Spleen (tissue), 11 donors: ENCODE measurements at regions not wholly inside any gene's neighbourhood (a gene's known extent, or its start where the extent isn't known, plus 50 kb on each side); places are given as distances from the start of the nearest gene placed in this dataset.

ENCODE experiments used
- DNase-seq: peaks from one replicate; pipeline ENCODE4 v3.0.0-alpha.2; 2020
- H3K27ac ChIP-seq, 8 donors: fragments of 200-600 bp; sonication (generic) in 7 of 8; 1 replicate in 4 of 8; 2 replicates in 4 of 8; pipeline versions ENCODE4 v1.5.0 to v1.8.0; 2016 to 2021; ENCODE audit warnings: inconsistent platforms in 4 of 8, mild to moderate bottlenecking in 4 of 8, moderate library complexity in 1 of 8
- H3K27me3 ChIP-seq, 7 donors: fragments of 200-600 bp; sonication (generic) in 6 of 7; replicated peaks in 1 of 7; 1 replicate in 4 of 7; 2 replicates in 3 of 7; pipeline versions ENCODE4 v1.5.0 to v1.8.0; 2016 to 2021; ENCODE audit warnings: inconsistent platforms in 3 of 7, mild to moderate bottlenecking in 1 of 7
- H3K36me3 ChIP-seq, 6 donors: fragments of 200-600 bp; sonication (generic) in 5 of 6; 1 replicate in 4 of 6; 2 replicates in 2 of 6; pipeline versions ENCODE4 v1.5.0 to v1.8.0; 2016 to 2021; ENCODE audit warnings: inconsistent platforms in 2 of 6
- H3K4me1 ChIP-seq, 6 donors: fragments of 200-600 bp; sonication (generic) in 5 of 6; 1 replicate in 3 of 6; 2 replicates in 3 of 6; pipeline versions ENCODE4 v1.5.0 to v1.8.0; 2016 to 2021; ENCODE audit warnings: inconsistent platforms in 3 of 6
- H3K4me3 ChIP-seq, 8 donors: fragments of 200-600 bp; sonication (generic) in 7 of 8; 1 replicate in 4 of 8; 2 replicates in 4 of 8; pipeline versions ENCODE4 v1.5.0 to v1.8.0; 2016 to 2021; ENCODE audit warnings: inconsistent platforms in 4 of 8, mild to moderate bottlenecking in 4 of 8, moderate library complexity in 2 of 8
- H3K9me3 ChIP-seq, 8 donors: fragments of 200-600 bp; sonication (generic) in 7 of 8; 1 replicate in 4 of 8; 2 replicates in 4 of 8; pipeline versions ENCODE4 v1.5.0 to v1.8.0; 2016 to 2021; ENCODE audit warnings: inconsistent platforms in 4 of 8
- POLR2A ChIP-seq, 3 donors: fragments of 450-650 bp; IDR thresholded peaks; one replicate each; pipeline ENCODE4 v1.5.1; 2017; ENCODE audit warnings: antibody characterized with exemption in 3 of 3, mild to moderate bottlenecking in 1 of 3
- POLR2AphosphoS5 ChIP-seq, 3 donors: sonication (generic); formaldehyde crosslinking; IDR thresholded peaks; one replicate each; pipeline ENCODE4 v1.5.1; 2017; ENCODE audit warnings: antibody characterized with exemption in 3 of 3
- WGBS, 5 donors: extraction: QIAGEN DNeasy Blood & Tissue Kit in 3 of 5; methylation state at CpG; one replicate each; pipeline versions ENCODE4 v1.1.5 to v1.1.7; 2013 to 2018; 5-methylcytosine and 5-hydroxymethylcytosine counted together
- intact Hi-C: fragments of 100-400 bp; cut with DNase I; formaldehyde crosslinking; loops from one replicate; pipeline ENCODE4 v1.15.0; 2023; ENCODE audit warnings: low total_unique reads
- TF ChIP-seq, protein P1 (sequence below), 11 experiments: fragments of 200-600 bp in 7 of 11; fragments of 450-650 bp in 4 of 11; sonication (generic) in 4 of 11; IDR thresholded peaks in 8 of 11; conservative IDR thresholded peaks in 3 of 11; 1 replicate in 7 of 11; 2 replicates in 4 of 11; pipeline versions ENCODE4 v1.4.0 to v1.8.0; 2016 to 2021; ENCODE audit warnings: antibody characterized with exemption in 11 of 11, inconsistent platforms in 4 of 11, mild to moderate bottlenecking in 1 of 11
- donor health status: healthy with polysubstance abuse.
- donor health status: DM: no; HTN: no; CAD: no; lungs with moderate emphysema.
- donor health status: DM: no; HTN: no; CAD: no.
- donor health status: Bipolar disorder and iron deficiency.
- donor health status: healthy.
- donor health status: DM: no; HTN: no; CAD: no.
- donor health status: DM: yes; HTN: yes; CAD: no.

GRCh38 chr15:49712846-49713450 is 92.1 kb downstream of the DTWD1 start:
- no peak for TF ChIP-seq POLR2A (IDR thresholded peaks at IDR 0.05)
- TF ChIP-seq, protein P1, sequence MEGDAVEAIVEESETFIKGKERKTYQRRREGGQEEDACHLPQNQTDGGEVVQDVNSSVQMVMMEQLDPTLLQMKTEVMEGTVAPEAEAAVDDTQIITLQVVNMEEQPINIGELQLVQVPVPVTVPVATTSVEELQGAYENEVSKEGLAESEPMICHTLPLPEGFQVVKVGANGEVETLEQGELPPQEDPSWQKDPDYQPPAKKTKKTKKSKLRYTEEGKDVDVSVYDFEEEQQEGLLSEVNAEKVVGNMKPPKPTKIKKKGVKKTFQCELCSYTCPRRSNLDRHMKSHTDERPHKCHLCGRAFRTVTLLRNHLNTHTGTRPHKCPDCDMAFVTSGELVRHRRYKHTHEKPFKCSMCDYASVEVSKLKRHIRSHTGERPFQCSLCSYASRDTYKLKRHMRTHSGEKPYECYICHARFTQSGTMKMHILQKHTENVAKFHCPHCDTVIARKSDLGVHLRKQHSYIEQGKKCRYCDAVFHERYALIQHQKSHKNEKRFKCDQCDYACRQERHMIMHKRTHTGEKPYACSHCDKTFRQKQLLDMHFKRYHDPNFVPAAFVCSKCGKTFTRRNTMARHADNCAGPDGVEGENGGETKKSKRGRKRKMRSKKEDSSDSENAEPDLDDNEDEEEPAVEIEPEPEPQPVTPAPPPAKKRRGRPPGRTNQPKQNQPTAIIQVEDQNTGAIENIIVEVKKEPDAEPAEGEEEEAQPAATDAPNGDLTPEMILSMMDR (IDR thresholded peaks at IDR 0.05 in 8 of 11, conservative IDR thresholded peaks at IDR 0.05 in 3 of 11): no peak
- no peak for TF ChIP-seq POLR2AphosphoS5 (IDR thresholded peaks at IDR 0.05)
- no peak overlapping the region for H3K4me3 ChIP-seq
- H3K4me1 ChIP-seq: peaks cover 0 to 39% (median 8%) of the 10 kb centered on the region in 6 donors
- peaks cover 8 to 40% (median 35%) of the 10 kb centered on the region in 8 donors for H3K9me3 ChIP-seq
- intact Hi-C loops: no loop called here
- WGBS, 5 donors: 66 to 97% (median 81%) methylated on average over 2 of the region's 2 CpGs
- H3K36me3 ChIP-seq: no peaks in the 10 kb centered on the region
- H3K27me3 ChIP-seq: no peaks in the 10 kb centered on the region
- no peak for DNase-seq
- H3K27ac ChIP-seq: peak overlapping the region in 3 of 8 donors; percentile 27 to 59 (median 44)

GRCh38 chr15:49715211-49715610 is 94.4 kb downstream of the DTWD1 start:
- 48 to 72% (median 63%) methylated on average over 1 of the region's 1 CpG for WGBS, 5 donors
- H3K9me3 ChIP-seq: peaks cover 1 to 19% (median 13%) of the 10 kb centered on the region in 8 donors
- DNase-seq: no peak
- no peaks in the 10 kb centered on the region for H3K27me3 ChIP-seq
- peak overlapping the region in 1 of 8 donors; percentile 29 for H3K27ac ChIP-seq
- TF ChIP-seq POLR2A (IDR thresholded peaks at IDR 0.05) (no peak), POLR2AphosphoS5 (IDR thresholded peaks at IDR 0.05) (no peak)
- TF ChIP-seq, protein P1 (IDR thresholded peaks at IDR 0.05 in 8 of 11, conservative IDR thresholded peaks at IDR 0.05 in 3 of 11): no peak
- H3K4me1 ChIP-seq: peaks cover 0 to 50% (median 8%) of the 10 kb centered on the region in 6 donors
- intact Hi-C loops: no loop called here
- no peak overlapping the region for H3K4me3 ChIP-seq
- H3K36me3 ChIP-seq: no peaks in the 10 kb centered on the region

- Histone ChIP-seq H3K36me3 (no peaks in the 10 kb centered on the region), H3K9me3 (peaks cover 0 to 14% (median 8%) of the 10 kb centered on the region in 8 donors), H3K4me1 (peaks cover 0 to 50% (median 8%) of the 10 kb centered on the region in 6 donors), H3K27me3 (no peaks in the 10 kb centered on the region), H3K4me3 (no peak overlapping the region), H3K27ac (no peak overlapping the region)
- DNase-seq: no peak
- WGBS, 5 donors: 80 to 96% (median 96%) methylated on average over 5 of the region's 5 CpGs
- intact Hi-C loops: no loop called here
- TF ChIP-seq POLR2AphosphoS5 (IDR thresholded peaks at IDR 0.05) (no peak), POLR2A (IDR thresholded peaks at IDR 0.05) (no peak)
Measured at GRCh38 chr15:49715701-49716100, 94.9 kb downstream of the DTWD1 start.

DNA sequence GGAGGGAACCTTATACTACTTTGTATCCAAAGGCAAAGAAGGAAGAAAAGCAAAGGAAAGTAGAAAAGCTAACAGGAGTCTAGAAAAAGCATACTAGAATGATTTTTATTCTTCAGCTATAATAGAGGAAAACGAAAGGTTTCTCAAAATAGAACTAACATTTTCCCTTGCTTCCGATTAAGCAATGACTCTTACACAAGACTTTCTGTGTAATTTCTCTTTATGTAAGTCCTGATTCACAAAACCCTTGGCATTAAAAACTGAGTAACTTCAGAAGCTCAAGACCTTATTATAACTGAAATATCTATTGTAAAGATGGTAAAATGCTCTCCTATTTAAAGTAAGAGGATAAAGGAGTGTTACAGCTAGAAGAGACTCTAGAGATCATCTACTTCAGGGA is 97.4 kb downstream of the DTWD1 start:
- WGBS, 5 donors: 21 to 41% (median 35%) methylated on average over 2 of the region's 2 CpGs
- peak overlapping the region in 4 of 8 donors; percentile 30 to 55 (median 48) for H3K27ac ChIP-seq

More for the DNA sequence above, 97.4 kb downstream of the DTWD1 start:
- TF ChIP-seq, protein P1 (IDR thresholded peaks at IDR 0.05 in 8 of 11, conservative IDR thresholded peaks at IDR 0.05 in 3 of 11): no peak
- TF ChIP-seq POLR2A (IDR thresholded peaks at IDR 0.05): no peak
- TF ChIP-seq POLR2AphosphoS5 (IDR thresholded peaks at IDR 0.05): no peak
- Histone ChIP-seq H3K36me3 (no peaks in the 10 kb centered on the region), H3K9me3 (no peaks in the 10 kb centered on the region), H3K4me1 (peaks cover 0 to 37% (median 8%) of the 10 kb centered on the region in 6 donors), H3K4me3 (no peak overlapping the region), H3K27me3 (no peaks in the 10 kb centered on the region)
- no peak for DNase-seq
- intact Hi-C loops: no loop called here
